ENCODE measurements at regions not wholly inside any gene's neighbourhood (a gene's known extent, or its start where the extent isn't known, plus 50 kb on each side); places are given as distances from the start of the nearest gene placed in this dataset.
A peak's percentile ranks its signal among the peaks of the same experiment; 100 is the strongest.

DNA sequence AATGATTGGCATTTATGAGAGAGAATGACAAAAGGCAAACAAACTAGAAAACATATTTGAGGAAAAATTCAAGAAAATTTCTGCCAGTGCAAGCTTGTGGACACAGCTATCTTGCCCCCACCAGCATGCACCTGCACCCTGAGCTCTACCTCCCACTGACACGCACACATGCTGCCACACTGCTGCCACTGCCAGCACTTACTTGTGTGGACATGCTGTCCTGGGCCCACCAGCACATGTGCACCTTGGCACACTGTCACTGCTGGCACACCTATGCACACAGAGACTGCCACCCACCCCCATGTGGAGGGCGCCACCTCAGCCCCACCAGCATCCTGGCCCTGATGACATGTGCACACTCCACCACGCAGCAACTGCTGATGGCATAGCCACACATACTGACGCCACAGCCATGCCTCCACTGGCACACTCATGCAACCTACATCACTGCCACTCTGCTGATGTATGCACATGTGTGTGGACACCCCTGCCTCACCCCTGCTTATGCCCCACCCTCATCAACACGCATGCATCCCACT, 475.0 kb downstream of the SOX5 start:
- Histone ChIP-seq H2BK15ac (ENCODE audit: low read depth, low read length) (no peak overlapping the region), H2BK20ac (ENCODE audit: low read depth, low read length) (no peak overlapping the region), H3K9me1 (ENCODE audit: insufficient read depth, low read length) (no peaks in the 10 kb centered on the region), H3K4me1 (ENCODE audit: control insufficient read depth, insufficient read depth, low read length) (no peaks in the 10 kb centered on the region), H3K36me3 (ENCODE audit: control insufficient read depth, insufficient read depth, low read length) (no peaks in the 10 kb centered on the region), H3K23ac (ENCODE audit: low read depth, low read length) (no peak overlapping the region), H2BK120ac (ENCODE audit: low read depth, low read length) (no peak overlapping the region), H2AFZ (replicated peaks; ENCODE audit: low read length, poor library complexity) (no peak overlapping the region), H3K4ac (ENCODE audit: low read depth, low read length) (no peak overlapping the region), H3K56ac (ENCODE audit: extremely low read depth, insufficient read depth, low read length) (no peak overlapping the region), H3K4me2 (ENCODE audit: low read depth, low read length) (no peak overlapping the region), H3K79me1 (ENCODE audit: low read depth in 1 of 2, low read length in 2 of 2) (no peaks in the 10 kb centered on the region), H3K18ac (ENCODE audit: low read depth, low read length) (no peak overlapping the region), H4K5ac (ENCODE audit: low read depth, low read length) (no peak overlapping the region), H3K27ac (ENCODE audit: insufficient read depth, low read length) (no peak overlapping the region), H3K4me3 (ENCODE audit: insufficient read depth, low read depth, low read length) (no peak overlapping the region), H2AK9ac (replicated peaks; ENCODE audit: low read depth, low read length, poor library complexity) (peak overlapping the region; percentile 16), H3K9ac (ENCODE audit: low read depth, low read length) (no peak overlapping the region), H2AK5ac (ENCODE audit: low read depth, low read length) (no peak overlapping the region), H4K91ac (ENCODE audit: insufficient read depth, low read depth, low read length) (no peak overlapping the region), H3K14ac (replicated peaks; ENCODE audit: low read depth, low read length) (no peak overlapping the region), H4K20me1 (ENCODE audit: insufficient read depth, low read length) (no peaks in the 10 kb centered on the region), H4K8ac (ENCODE audit: low read depth in 2 of 2, low read length in 2 of 2) (no peak overlapping the region), H3K9me3 (ENCODE audit: control insufficient read depth, insufficient read depth, low read length) (no peaks in the 10 kb centered on the region), H2BK5ac (ENCODE audit: low read depth, low read length, poor library complexity, severe bottlenecking) (no peak overlapping the region), H3K27me3 (ENCODE audit: control insufficient read depth, insufficient read depth, low read length) (no peaks in the 10 kb centered on the region)
- TF ChIP-seq, protein P1, sequence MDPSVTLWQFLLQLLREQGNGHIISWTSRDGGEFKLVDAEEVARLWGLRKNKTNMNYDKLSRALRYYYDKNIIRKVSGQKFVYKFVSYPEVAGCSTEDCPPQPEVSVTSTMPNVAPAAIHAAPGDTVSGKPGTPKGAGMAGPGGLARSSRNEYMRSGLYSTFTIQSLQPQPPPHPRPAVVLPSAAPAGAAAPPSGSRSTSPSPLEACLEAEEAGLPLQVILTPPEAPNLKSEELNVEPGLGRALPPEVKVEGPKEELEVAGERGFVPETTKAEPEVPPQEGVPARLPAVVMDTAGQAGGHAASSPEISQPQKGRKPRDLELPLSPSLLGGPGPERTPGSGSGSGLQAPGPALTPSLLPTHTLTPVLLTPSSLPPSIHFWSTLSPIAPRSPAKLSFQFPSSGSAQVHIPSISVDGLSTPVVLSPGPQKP (IDR thresholded peaks at IDR 0.05; ENCODE audit: borderline replicate concordance, low read depth, low read length), result no peak
- TF ChIP-seq BHLHE40 (IDR thresholded peaks at IDR 0.05; ENCODE audit: low read depth, low read length), result no peak
- no peak for TF ChIP-seq SMC3 (IDR thresholded peaks at IDR 0.05; ENCODE audit: low read depth, low read length)
- no peak for TF ChIP-seq FOS (IDR thresholded peaks at IDR 0.05; ENCODE audit: low read depth, low read length)
- TF ChIP-seq RCOR1 (IDR thresholded peaks at IDR 0.05; ENCODE audit: insufficient replicate concordance, low read length), result no peak
- TF ChIP-seq CHD1 (IDR thresholded peaks at IDR 0.05; ENCODE audit: low read depth, low read length), result no peak
- no peak for TF ChIP-seq POLR2A (IDR thresholded peaks at IDR 0.05; ENCODE audit: low read depth, low read length)
- TF ChIP-seq MXI1 (IDR thresholded peaks at IDR 0.05; ENCODE audit: borderline replicate concordance, low read depth, low read length), result no peak
- no peak for TF ChIP-seq RFX5 (IDR thresholded peaks at IDR 0.05; ENCODE audit: low read depth, low read length)
- TF ChIP-seq NFE2L2 (IDR thresholded peaks at IDR 0.05; ENCODE audit: low read depth, low read length), result no peak
- TF ChIP-seq, protein P2, sequence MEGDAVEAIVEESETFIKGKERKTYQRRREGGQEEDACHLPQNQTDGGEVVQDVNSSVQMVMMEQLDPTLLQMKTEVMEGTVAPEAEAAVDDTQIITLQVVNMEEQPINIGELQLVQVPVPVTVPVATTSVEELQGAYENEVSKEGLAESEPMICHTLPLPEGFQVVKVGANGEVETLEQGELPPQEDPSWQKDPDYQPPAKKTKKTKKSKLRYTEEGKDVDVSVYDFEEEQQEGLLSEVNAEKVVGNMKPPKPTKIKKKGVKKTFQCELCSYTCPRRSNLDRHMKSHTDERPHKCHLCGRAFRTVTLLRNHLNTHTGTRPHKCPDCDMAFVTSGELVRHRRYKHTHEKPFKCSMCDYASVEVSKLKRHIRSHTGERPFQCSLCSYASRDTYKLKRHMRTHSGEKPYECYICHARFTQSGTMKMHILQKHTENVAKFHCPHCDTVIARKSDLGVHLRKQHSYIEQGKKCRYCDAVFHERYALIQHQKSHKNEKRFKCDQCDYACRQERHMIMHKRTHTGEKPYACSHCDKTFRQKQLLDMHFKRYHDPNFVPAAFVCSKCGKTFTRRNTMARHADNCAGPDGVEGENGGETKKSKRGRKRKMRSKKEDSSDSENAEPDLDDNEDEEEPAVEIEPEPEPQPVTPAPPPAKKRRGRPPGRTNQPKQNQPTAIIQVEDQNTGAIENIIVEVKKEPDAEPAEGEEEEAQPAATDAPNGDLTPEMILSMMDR (conservative IDR thresholded peaks at IDR 0.05; ENCODE audit: low read depth, low read length), result no peak
- TF ChIP-seq RAD21 (IDR thresholded peaks at IDR 0.05; ENCODE audit: low read length), result no peak
- TF ChIP-seq MAFK (IDR thresholded peaks at IDR 0.05; ENCODE audit: low read depth, low read length), result no peak
- TF ChIP-seq, protein P3, sequence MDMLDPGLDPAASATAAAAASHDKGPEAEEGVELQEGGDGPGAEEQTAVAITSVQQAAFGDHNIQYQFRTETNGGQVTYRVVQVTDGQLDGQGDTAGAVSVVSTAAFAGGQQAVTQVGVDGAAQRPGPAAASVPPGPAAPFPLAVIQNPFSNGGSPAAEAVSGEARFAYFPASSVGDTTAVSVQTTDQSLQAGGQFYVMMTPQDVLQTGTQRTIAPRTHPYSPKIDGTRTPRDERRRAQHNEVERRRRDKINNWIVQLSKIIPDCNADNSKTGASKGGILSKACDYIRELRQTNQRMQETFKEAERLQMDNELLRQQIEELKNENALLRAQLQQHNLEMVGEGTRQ (IDR thresholded peaks at IDR 0.05; ENCODE audit: low read depth, low read length), result no peak
- TF ChIP-seq MAZ (IDR thresholded peaks at IDR 0.05; ENCODE audit: borderline replicate concordance, low read depth, low read length), result no peak
- TF ChIP-seq CEBPB (IDR thresholded peaks at IDR 0.05; ENCODE audit: low read depth, low read length), result no peak
- DNase-seq, result no peak
- ChIA-PET POLR2A (ENCODE audit: unreplicated experiment) (no interaction called here), CTCF (interaction anchor here (0.6 kb wide), 1 partner anchor 14 kb away, joined by 3 read pairs; no protein-coding TSS in a partner anchor)
- 80% methylated on average over 1 of the region's 5 CpGs; no CpG with 5 or more reads in 1 of the 2 experiments for WGBS, 2 experiments (ENCODE audit: extremely low coverage in 2 of 2, insufficient read length in 1 of 2)
- ATAC-seq (ENCODE audit: low read depth), result no peak
- in situ Hi-C loops (cut with MboI; ENCODE audit: low sequenced_read_pairs) (no loop called here), dilution Hi-C loops (cut with HindIII; ENCODE audit: low sequenced_read_pairs, unreplicated experiment) (no loop called here), intact Hi-C loops (cut with micrococcal nuclease) (no loop called here)
- no TSS peak for BruUV-seq (replicated peaks)
